HG03097 (cell line): ENCODE measurements at regions not wholly inside any gene's neighbourhood (a gene's known extent, or its start where the extent isn't known, plus 50 kb on each side); places are given as distances from the start of the nearest gene placed in this dataset.
"Not testable (repeated sequence)": the region's sequence is repeated elsewhere in the genome, so short reads cannot be mapped to it uniquely, and the experiment has no call there.

ENCODE experiments used
- ATAC-seq: cut with Tn5 transposase; IDR thresholded peaks from one replicate; pipeline ENCODE4 v1.9.1; 2021; ENCODE audit not compliant: unreplicated experiment, low FRiP score

- no peak for ATAC-seq
Observed at GRCh38 chr9:26262421-26263107, 584.3 kb upstream of the TUSC1 start.

GRCh38 chr9:26261503-26262330, 583.5 kb upstream of the TUSC1 start:
- no peak for ATAC-seq

GRCh38 chr9:26260238-26260637, 582.0 kb upstream of the TUSC1 start:
- ATAC-seq: no peak

- no peak for ATAC-seq
Observed at GRCh38 chr9:26247861-26248260, 569.6 kb upstream of the TUSC1 start.

GRCh38 chr9:26244661-26245451, 566.6 kb upstream of the TUSC1 start:
- no peak for ATAC-seq

- ATAC-seq: no peak
Observed at GRCh38 chr9:26243726-26244125, 565.5 kb upstream of the TUSC1 start.

GRCh38 chr9:26243029-26243697, 564.9 kb upstream of the TUSC1 start:
- no peak for ATAC-seq

- ATAC-seq: no peak
Observed at GRCh38 chr9:26240020-26240419, 561.8 kb upstream of the TUSC1 start.

- ATAC-seq: no peak
Observed at GRCh38 chr9:26237256-26237655, 559.0 kb upstream of the TUSC1 start.

- ATAC-seq: no peak
Observed at GRCh38 chr9:26234865-26235264, 556.6 kb upstream of the TUSC1 start.

GRCh38 chr9:26231391-26231790, 553.1 kb upstream of the TUSC1 start:
- ATAC-seq: no peak

- no peak for ATAC-seq
Observed at GRCh38 chr9:26229324-26230054, 551.2 kb upstream of the TUSC1 start.

- ATAC-seq: no peak
Observed at GRCh38 chr9:26228273-26228672, 550.0 kb upstream of the TUSC1 start.

GRCh38 chr9:26221290-26221689, 543.0 kb upstream of the TUSC1 start:
- no peak for ATAC-seq

GRCh38 chr9:26220367-26220766, 542.1 kb upstream of the TUSC1 start:
- no peak for ATAC-seq

GRCh38 chr9:26219961-26220360, 541.7 kb upstream of the TUSC1 start:
- no peak for ATAC-seq

- ATAC-seq: no peak
Observed at GRCh38 chr9:26216702-26217101, 538.5 kb upstream of the TUSC1 start.

GRCh38 chr9:26214713-26215444, 536.6 kb upstream of the TUSC1 start:
- ATAC-seq: not testable (repeated sequence)

GRCh38 chr9:26210338-26210851, 532.2 kb upstream of the TUSC1 start:
- ATAC-seq: no peak
